Endothelial cell of umbilical vein (primary cell): ENCODE measurements at regions not wholly inside any gene's neighbourhood (a gene's known extent, or its start where the extent isn't known, plus 50 kb on each side); places are given as distances from the start of the nearest gene placed in this dataset.

Experiments used
- BruUV-seq: library from RNA; stranded (reverse); fragments of 400-500 nt; replicated peaks from 2 replicates; lab custom pipeline; 2021; lab: Mats Ljungman, UMichigan
- CTCF ChIA-PET: fragments of 300-600, 350-600 bp; sonication (Branson Sonifier 250); formaldehyde crosslinking; loops from one replicate; lab custom pipeline; 2021; ENCODE audit warnings: antibody characterized with exemption, inconsistent platforms; lab: Charles Lee
- POLR2A ChIA-PET: fragments of 300-600, 350-600 bp; sonication (Branson Sonifier 250); formaldehyde crosslinking; loops from one replicate; lab custom pipeline; 2021; ENCODE audit warnings: antibody characterized with exemption, inconsistent platforms; lab: Charles Lee
- DNase-seq: peaks from one replicate; pipeline ENCODE4 v3.0.0-alpha.2; 2011; ENCODE audit warnings: low read depth, low spot score
- FAIRE-seq: peaks from 2 replicates; lab custom pipeline; 2011; peaks lifted over from hg19 to GRCh38; lab: Jason Lieb, UNC
- H2AFZ ChIP-seq: 2 replicates; pipeline ENCODE4 v1.6.0; 2012; ENCODE audit warnings: low read depth, low read length, control low read depth, inconsistent platforms
- H3K27ac ChIP-seq: 2 replicates; pipeline ENCODE4 v1.5.1; 2011; ENCODE audit warnings: low read depth, mild to moderate bottlenecking, control low read depth, low read length, moderate library complexity; ENCODE audit not compliant: insufficient read depth
- H3K27me3 ChIP-seq, 2 experiments: 2 replicates each; pipeline versions ENCODE4 v1.6.0 to v1.6.1; 2011; ENCODE audit warnings: low read length in 2 of 2, mixed read lengths in 1 of 2; ENCODE audit not compliant: control insufficient read depth in 2 of 2, insufficient read depth in 2 of 2
- H3K36me3 ChIP-seq, 2 experiments: 2 replicates in 1 of 2; 3 replicates in 1 of 2; pipeline ENCODE4 v1.5.1; 2011; ENCODE audit warnings: low read length in 2 of 2, mild to moderate bottlenecking in 1 of 2, moderate library complexity in 1 of 2; ENCODE audit not compliant: control insufficient read depth in 2 of 2, insufficient read depth in 2 of 2; ENCODE audit errors: extremely low read depth in 1 of 2
- H3K4me1 ChIP-seq: 3 replicates; pipeline ENCODE4 v1.5.1; 2011; ENCODE audit warnings: mild to moderate bottlenecking, low read length; ENCODE audit not compliant: control insufficient read depth, insufficient read depth; ENCODE audit errors: extremely low read depth
- H3K4me2 ChIP-seq: 2 replicates; pipeline ENCODE4 v1.6.1; 2011; ENCODE audit warnings: low read length, control low read depth, mixed read lengths; ENCODE audit not compliant: insufficient read depth
- H3K4me3 ChIP-seq, 3 experiments: fragments of 200-600 bp in 1 of 3; sonication (generic), shearing (Covaris generic) in 1 of 3; replicated peaks in 1 of 3; 2 replicates each; pipeline ENCODE4 v1.5.1; 2011 to 2016; ENCODE audit warnings: control low read depth in 3 of 3, low read length in 3 of 3, mild to moderate bottlenecking in 2 of 3, inconsistent platforms in 1 of 3, low read depth in 1 of 3, moderate library complexity in 1 of 3; ENCODE audit not compliant: insufficient read depth in 1 of 3
- H3K79me2 ChIP-seq: 2 replicates; pipeline ENCODE4 v1.6.0; 2012; ENCODE audit warnings: low read length, inconsistent platforms; ENCODE audit not compliant: control insufficient read depth, insufficient read depth
- H3K9ac ChIP-seq: replicated peaks from 2 replicates; pipeline ENCODE3; 2011; ENCODE audit warnings: low read length, control low read depth; ENCODE audit not compliant: insufficient read depth; ENCODE audit errors: extremely low read depth
- H3K9me1 ChIP-seq: replicated peaks from 3 replicates; pipeline ENCODE4 v1.6.0; 2011; ENCODE audit warnings: mild to moderate bottlenecking, low read length; ENCODE audit not compliant: control insufficient read depth, insufficient read depth; ENCODE audit errors: extremely low read depth
- H3K9me3 ChIP-seq: replicated peaks from 2 replicates; pipeline ENCODE4 v1.5.1; 2012; ENCODE audit warnings: low read length, inconsistent platforms; ENCODE audit not compliant: control insufficient read depth, insufficient read depth
- H4K20me1 ChIP-seq: replicated peaks from 2 replicates; pipeline ENCODE3; 2011; ENCODE audit warnings: mild to moderate bottlenecking, low read length; ENCODE audit not compliant: control insufficient read depth, insufficient read depth; ENCODE audit errors: extremely low read depth
- CTCF ChIP-seq, 2 donors: IDR thresholded peaks; 1 replicate in 1 of 2; 2 replicates in 1 of 2; pipeline ENCODE4 v1.5.1; 2011; ENCODE audit warnings: low read length in 2 of 2, mild to moderate bottlenecking in 2 of 2, moderate library complexity in 2 of 2, control low read depth in 1 of 2, inconsistent platforms in 1 of 2, low read depth in 1 of 2; ENCODE audit not compliant: insufficient read depth in 1 of 2; ENCODE audit errors: extremely low read depth in 1 of 2
- EZH2 ChIP-seq: IDR thresholded peaks from 2 replicates; pipeline ENCODE4 v1.6.1; 2012; ENCODE audit warnings: borderline replicate concordance, low read depth, mild to moderate bottlenecking, moderate library complexity, low read length, inconsistent platforms; ENCODE audit not compliant: severe bottlenecking
- FOS ChIP-seq: IDR thresholded peaks from 2 replicates; pipeline ENCODE4 v1.6.1; 2011; ENCODE audit warnings: mild to moderate bottlenecking, low read length, moderate library complexity, borderline replicate concordance; ENCODE audit not compliant: insufficient read depth
- GATA2 ChIP-seq: IDR thresholded peaks from 2 replicates; pipeline ENCODE4 v1.7.0; 2011; ENCODE audit warnings: low read depth, mild to moderate bottlenecking, moderate library complexity, mixed read lengths, low read length; ENCODE audit not compliant: insufficient read length, insufficient read depth
- JUN ChIP-seq: IDR thresholded peaks from 2 replicates; pipeline ENCODE4 v1.6.1; 2011; ENCODE audit warnings: borderline replicate concordance, low read depth; ENCODE audit not compliant: insufficient read length, insufficient read depth
- MAX ChIP-seq: IDR thresholded peaks from 2 replicates; pipeline ENCODE4 v1.6.1; 2011; ENCODE audit not compliant: insufficient read depth, insufficient read length
- MYC ChIP-seq: IDR thresholded peaks from one replicate; pipeline ENCODE4 v1.6.1; 2011; ENCODE audit warnings: mild to moderate bottlenecking, low read depth, low read length
- POLR2A ChIP-seq: IDR thresholded peaks from 2 replicates; pipeline ENCODE4 v1.6.1; 2012; ENCODE audit warnings: low read depth, mild to moderate bottlenecking, control low read depth, low read length
- POLR2AphosphoS5 ChIP-seq: IDR thresholded peaks from 2 replicates; pipeline ENCODE4 v1.6.1; 2012; ENCODE audit warnings: low read depth, mild to moderate bottlenecking, control low read depth, low read length, moderate library complexity; ENCODE audit not compliant: insufficient read depth
- dilution Hi-C: fragments of 300-500 bp; cut with MboI; formaldehyde crosslinking; loops from one replicate; pipeline ENCODE4 v1.15.0; 2019; ENCODE audit warnings: low sequenced_read_pairs; ENCODE audit not compliant: extremely low pct_ligation_motif_present
- intact Hi-C: fragments of 100-400 bp; cut with micrococcal nuclease; formaldehyde crosslinking; loops from one replicate; pipeline ENCODE4 v1.10.0; 2022

- Histone ChIP-seq H3K27ac (no peak overlapping the region), H3K9ac (no peak overlapping the region), H3K36me3 (no peaks in the 10 kb centered on the region), H3K4me1 (no peaks in the 10 kb centered on the region), H2AFZ (no peak overlapping the region), H3K79me2 (no peaks in the 10 kb centered on the region), H3K9me3 (no peaks in the 10 kb centered on the region), H4K20me1 (no peaks in the 10 kb centered on the region), H3K4me3 (no peak overlapping the region), H3K4me2 (no peak overlapping the region), H3K27me3 (peaks cover 6 to 19% of the 10 kb centered on the region in 2 experiments), H3K9me1 (no peaks in the 10 kb centered on the region)
- no peak for FAIRE-seq
- no peak for DNase-seq
- BruUV-seq, result no TSS peak
- ChIA-PET POLR2A (no interaction called here), CTCF (interaction anchor here (0.9 to 1.2 kb wide), 2 partner anchors 45 to 219 kb away, joined by 3 to 4 read pairs; no protein-coding TSS in a partner anchor)
- intact Hi-C loops (no loop called here), dilution Hi-C loops (no loop called here)
- no peak for TF ChIP-seq MYC
- TF ChIP-seq JUN, result no peak
Observed at GRCh38 chr9:38132956-38133355, 63.9 kb upstream of the SHB start.

- Histone ChIP-seq H3K4me2 (no peak overlapping the region), H3K9me1 (no peaks in the 10 kb centered on the region), H4K20me1 (no peaks in the 10 kb centered on the region), H2AFZ (no peak overlapping the region), H3K9ac (no peak overlapping the region), H3K4me3 (no peak overlapping the region), H3K27ac (no peak overlapping the region), H3K4me1 (no peaks in the 10 kb centered on the region), H3K36me3 (no peaks in the 10 kb centered on the region), H3K79me2 (no peaks in the 10 kb centered on the region), H3K9me3 (no peaks in the 10 kb centered on the region), H3K27me3 (peaks cover 8 to 12% of the 10 kb centered on the region in 2 experiments)
- no TSS peak for BruUV-seq
- TF ChIP-seq GATA2, result no peak
- no peak for TF ChIP-seq CTCF (IDR thresholded peaks at IDR 0.05; ENCODE audit: extremely low read depth in 1 of 2, insufficient read depth in 1 of 2, low read depth in 1 of 2, low read length in 2 of 2)
- TF ChIP-seq FOS, result no peak
- TF ChIP-seq POLR2A, result no peak
- no peak for TF ChIP-seq MYC
- TF ChIP-seq EZH2, result no peak
- TF ChIP-seq JUN, result no peak
- no peak for TF ChIP-seq MAX
- TF ChIP-seq POLR2AphosphoS5, result no peak
- ChIA-PET CTCF (no interaction called here), POLR2A (no interaction called here)
- intact Hi-C loops (no loop called here), dilution Hi-C loops (no loop called here)
- DNase-seq (no peak), FAIRE-seq (no peak)
Observed at GRCh38 chr9:38131729-38132128, 62.7 kb upstream of the SHB start.
